ENCODE measurements at regions not wholly inside any gene's neighbourhood (a gene's known extent, or its start where the extent isn't known, plus 50 kb on each side); places are given as distances from the start of the nearest gene placed in this dataset.

GRCh38 chr20:12617076-12617475, 391.7 kb upstream of the SPTLC3 start:
- CTCF ChIA-PET, result no interaction called here
- no peak for TF ChIP-seq CTCF (conservative IDR thresholded peaks at IDR 0.05; ENCODE audit: low read depth)
- POLR2A ChIA-PET (ENCODE audit: low non-redundant PET), result no interaction called here
- DNase-seq (ENCODE audit: low spot score), result no peak
- H3K27ac ChIP-seq, result no peak overlapping the region

GRCh38 chr20:12623870-12624269, 384.9 kb upstream of the SPTLC3 start:
- no peak for TF ChIP-seq CTCF (conservative IDR thresholded peaks at IDR 0.05; ENCODE audit: low read depth)
- H3K27ac ChIP-seq, result no peak overlapping the region
- CTCF ChIA-PET, result no interaction called here
- POLR2A ChIA-PET (ENCODE audit: low non-redundant PET), result no interaction called here
- no peak for DNase-seq (ENCODE audit: low spot score)

- H3K27ac ChIP-seq, result no peak overlapping the region
- TF ChIP-seq CTCF (conservative IDR thresholded peaks at IDR 0.05; ENCODE audit: low read depth), result no peak
- ChIA-PET POLR2A (ENCODE audit: low non-redundant PET) (no interaction called here), CTCF (no interaction called here)
- DNase-seq (ENCODE audit: low spot score), result no peak
These were observed 381.3 kb upstream of the SPTLC3 start for GRCh38 chr20:12627485-12627884.

- ChIA-PET POLR2A (ENCODE audit: low non-redundant PET) (no interaction called here), CTCF (no interaction called here)
These were observed 370.0 kb upstream of the SPTLC3 start for GRCh38 chr20:12638633-12639312.

GRCh38 chr20:12640251-12640650, 368.5 kb upstream of the SPTLC3 start:
- DNase-seq (ENCODE audit: low spot score), result no peak
- TF ChIP-seq CTCF (conservative IDR thresholded peaks at IDR 0.05; ENCODE audit: low read depth), result no peak
- CTCF ChIA-PET, result no interaction called here
- H3K27ac ChIP-seq, result no peak overlapping the region
- POLR2A ChIA-PET (ENCODE audit: low non-redundant PET), result no interaction called here

More at GRCh38 chr20:12638633-12639312, 370.0 kb upstream of the SPTLC3 start:
- no peak overlapping the region for H3K27ac ChIP-seq
- TF ChIP-seq CTCF (conservative IDR thresholded peaks at IDR 0.05; ENCODE audit: low read depth), result no peak
- DNase-seq (ENCODE audit: low spot score), result no peak

GRCh38 chr20:12641619-12642018, 367.2 kb upstream of the SPTLC3 start:
- POLR2A ChIA-PET (ENCODE audit: low non-redundant PET), result no interaction called here
- H3K27ac ChIP-seq, result no peak overlapping the region

More at GRCh38 chr20:12641619-12642018, 367.2 kb upstream of the SPTLC3 start:
- DNase-seq (ENCODE audit: low spot score), result no peak
- TF ChIP-seq CTCF (conservative IDR thresholded peaks at IDR 0.05; ENCODE audit: low read depth), result no peak
- CTCF ChIA-PET, result no interaction called here
